ENCODE measurements at regions not wholly inside any gene's neighbourhood (a gene's known extent, or its start where the extent isn't known, plus 50 kb on each side); places are given as distances from the start of the nearest gene placed in this dataset.

- Histone ChIP-seq H3K36me3 (ENCODE audit: control insufficient read depth, insufficient read depth, low read length) (no peaks in the 10 kb centered on the region), H3K4me3 (ENCODE audit: low read depth, low read length) (no peak overlapping the region), H3K27me3 (ENCODE audit: control insufficient read depth, insufficient read depth, low read length) (no peaks in the 10 kb centered on the region)
- no peak for DNase-seq (ENCODE audit: low read depth)
- TF ChIP-seq, protein P1, sequence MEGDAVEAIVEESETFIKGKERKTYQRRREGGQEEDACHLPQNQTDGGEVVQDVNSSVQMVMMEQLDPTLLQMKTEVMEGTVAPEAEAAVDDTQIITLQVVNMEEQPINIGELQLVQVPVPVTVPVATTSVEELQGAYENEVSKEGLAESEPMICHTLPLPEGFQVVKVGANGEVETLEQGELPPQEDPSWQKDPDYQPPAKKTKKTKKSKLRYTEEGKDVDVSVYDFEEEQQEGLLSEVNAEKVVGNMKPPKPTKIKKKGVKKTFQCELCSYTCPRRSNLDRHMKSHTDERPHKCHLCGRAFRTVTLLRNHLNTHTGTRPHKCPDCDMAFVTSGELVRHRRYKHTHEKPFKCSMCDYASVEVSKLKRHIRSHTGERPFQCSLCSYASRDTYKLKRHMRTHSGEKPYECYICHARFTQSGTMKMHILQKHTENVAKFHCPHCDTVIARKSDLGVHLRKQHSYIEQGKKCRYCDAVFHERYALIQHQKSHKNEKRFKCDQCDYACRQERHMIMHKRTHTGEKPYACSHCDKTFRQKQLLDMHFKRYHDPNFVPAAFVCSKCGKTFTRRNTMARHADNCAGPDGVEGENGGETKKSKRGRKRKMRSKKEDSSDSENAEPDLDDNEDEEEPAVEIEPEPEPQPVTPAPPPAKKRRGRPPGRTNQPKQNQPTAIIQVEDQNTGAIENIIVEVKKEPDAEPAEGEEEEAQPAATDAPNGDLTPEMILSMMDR (IDR thresholded peaks at IDR 0.05; ENCODE audit: insufficient read depth, low read length, poor library complexity, severe bottlenecking), result no peak
Observed at GRCh38 chr5:116976767-116977166, 402.1 kb upstream of the SEMA6A start.

- TF ChIP-seq, protein P1 (IDR thresholded peaks at IDR 0.05; ENCODE audit: insufficient read depth, low read length, poor library complexity, severe bottlenecking), result no peak
- DNase-seq (ENCODE audit: low read depth), result no peak
- H3K27me3 ChIP-seq (ENCODE audit: control insufficient read depth, insufficient read depth, low read length), result no peaks in the 10 kb centered on the region
- H3K36me3 ChIP-seq (ENCODE audit: control insufficient read depth, insufficient read depth, low read length), result no peaks in the 10 kb centered on the region
- no peak overlapping the region for H3K4me3 ChIP-seq (ENCODE audit: low read depth, low read length)
Observed at GRCh38 chr5:116971131-116971530, 396.5 kb upstream of the SEMA6A start.

GRCh38 chr5:116970318-116970717 lies 395.7 kb upstream of the SEMA6A start:
- TF ChIP-seq, protein P1 (IDR thresholded peaks at IDR 0.05; ENCODE audit: insufficient read depth, low read length, poor library complexity, severe bottlenecking), result no peak
- no peak for DNase-seq (ENCODE audit: low read depth)
- Histone ChIP-seq H3K27me3 (ENCODE audit: control insufficient read depth, insufficient read depth, low read length) (no peaks in the 10 kb centered on the region), H3K36me3 (ENCODE audit: control insufficient read depth, insufficient read depth, low read length) (no peaks in the 10 kb centered on the region), H3K4me3 (ENCODE audit: low read depth, low read length) (no peak overlapping the region)

GRCh38 chr5:116964438-116964837 lies 389.8 kb upstream of the SEMA6A start:
- Histone ChIP-seq H3K27me3 (ENCODE audit: control insufficient read depth, insufficient read depth, low read length) (no peaks in the 10 kb centered on the region), H3K4me3 (ENCODE audit: low read depth, low read length) (no peak overlapping the region), H3K36me3 (ENCODE audit: control insufficient read depth, insufficient read depth, low read length) (no peaks in the 10 kb centered on the region)
- TF ChIP-seq, protein P1 (IDR thresholded peaks at IDR 0.05; ENCODE audit: insufficient read depth, low read length, poor library complexity, severe bottlenecking), result no peak
- DNase-seq (ENCODE audit: low read depth), result no peak

DNA sequence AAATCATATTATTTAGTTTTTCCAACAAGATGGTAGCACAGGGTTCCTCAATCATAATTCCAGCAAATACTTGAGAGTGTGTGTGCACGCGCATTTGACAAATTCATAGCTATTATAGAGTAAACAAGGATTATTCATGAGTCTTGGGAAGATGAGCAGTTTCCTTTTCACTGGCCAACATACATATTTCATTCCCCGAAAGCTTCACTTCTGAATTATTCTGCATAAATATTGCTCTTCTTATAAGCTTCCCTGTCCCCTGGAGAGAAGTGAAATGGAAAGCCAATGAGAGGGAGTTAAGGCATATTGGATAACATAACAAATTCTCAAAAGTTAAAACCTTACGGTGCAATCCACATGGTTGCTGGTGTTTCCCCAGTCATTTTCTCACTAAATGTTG lies 386.4 kb upstream of the SEMA6A start:
- H3K27me3 ChIP-seq (ENCODE audit: control insufficient read depth, insufficient read depth, low read length), result no peaks in the 10 kb centered on the region
- H3K36me3 ChIP-seq (ENCODE audit: control insufficient read depth, insufficient read depth, low read length), result no peaks in the 10 kb centered on the region
- no peak overlapping the region for H3K4me3 ChIP-seq (ENCODE audit: low read depth, low read length)
- no peak for DNase-seq (ENCODE audit: low read depth)
- TF ChIP-seq, protein P1 (IDR thresholded peaks at IDR 0.05; ENCODE audit: insufficient read depth, low read length, poor library complexity, severe bottlenecking), result no peak

DNA sequence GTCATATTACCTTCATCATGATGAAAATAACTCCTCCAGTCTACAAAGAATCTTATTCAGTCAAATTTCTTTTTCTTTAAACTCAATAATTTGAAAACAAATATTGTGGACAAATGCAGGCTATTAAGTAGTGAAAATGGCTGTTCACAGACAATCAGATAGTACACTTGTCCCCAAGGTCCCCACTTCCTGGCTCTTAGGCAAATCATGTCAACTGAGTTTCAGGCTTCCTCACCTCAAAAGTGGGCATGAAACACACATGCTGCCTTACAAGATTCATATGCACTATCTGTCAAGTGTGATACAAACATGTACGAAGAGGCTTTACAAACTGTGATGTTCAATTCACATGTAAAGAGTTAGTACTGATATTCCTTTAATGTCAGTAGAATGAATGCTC lies 385.2 kb upstream of the SEMA6A start:
- Histone ChIP-seq H3K36me3 (ENCODE audit: control insufficient read depth, insufficient read depth, low read length) (no peaks in the 10 kb centered on the region), H3K4me3 (ENCODE audit: low read depth, low read length) (no peak overlapping the region), H3K27me3 (ENCODE audit: control insufficient read depth, insufficient read depth, low read length) (no peaks in the 10 kb centered on the region)
- no peak for DNase-seq (ENCODE audit: low read depth)
- TF ChIP-seq, protein P1 (IDR thresholded peaks at IDR 0.05; ENCODE audit: insufficient read depth, low read length, poor library complexity, severe bottlenecking), result no peak

Measured in kidney epithelial cell (primary cell).